GM19193 (cell line): ENCODE measurements at regions not wholly inside any gene's neighbourhood (a gene's known extent, or its start where the extent isn't known, plus 50 kb on each side); places are given as distances from the start of the nearest gene placed in this dataset.

Experiments
- POLR2A ChIP-seq: IDR thresholded peaks from 4 replicates; pipeline ENCODE4 v1.6.1; 2011; ENCODE audit not compliant: insufficient read depth, insufficient read length; ENCODE audit errors: extremely low read depth

DNA sequence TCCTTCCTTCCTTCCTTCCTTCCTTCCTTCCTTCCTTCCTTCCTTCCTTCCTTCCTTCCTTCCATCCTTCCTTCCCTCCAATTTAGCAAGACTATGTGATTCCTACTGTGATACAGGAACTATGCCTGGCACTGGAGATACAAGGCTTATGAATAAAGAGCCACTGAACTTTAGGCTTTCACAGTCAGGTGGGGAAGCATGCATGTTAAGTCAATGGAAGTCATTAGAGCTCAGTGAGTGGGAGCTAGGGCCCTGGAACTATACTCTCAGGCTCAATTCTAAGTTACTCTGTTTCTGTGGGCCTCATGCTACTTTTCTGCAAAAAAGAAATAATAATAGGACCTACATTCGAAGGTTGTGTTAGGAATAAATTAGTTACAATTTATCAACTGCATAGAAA lies 527.6 kb upstream of the ZEB2 start:
- no peak for TF ChIP-seq POLR2A

DNA sequence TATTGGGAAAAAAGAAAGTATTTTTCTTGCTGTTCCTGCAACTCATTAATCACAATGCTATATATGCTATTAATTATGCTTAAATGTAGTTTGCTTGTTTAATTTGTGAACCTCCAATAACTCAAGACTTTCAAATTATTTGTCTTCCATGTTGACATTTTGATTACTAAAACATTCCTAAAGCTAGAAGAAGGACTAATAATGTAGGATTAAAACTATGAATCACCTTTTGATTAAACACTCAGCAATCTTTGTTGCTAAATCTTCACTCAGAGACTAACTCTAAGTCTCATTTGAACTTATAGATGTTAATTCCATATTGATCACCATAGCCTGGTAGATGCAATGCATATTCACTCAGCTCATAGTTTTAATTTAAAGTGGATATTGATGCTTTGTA lies 524.6 kb upstream of the ZEB2 start:
- no peak for TF ChIP-seq POLR2A

DNA sequence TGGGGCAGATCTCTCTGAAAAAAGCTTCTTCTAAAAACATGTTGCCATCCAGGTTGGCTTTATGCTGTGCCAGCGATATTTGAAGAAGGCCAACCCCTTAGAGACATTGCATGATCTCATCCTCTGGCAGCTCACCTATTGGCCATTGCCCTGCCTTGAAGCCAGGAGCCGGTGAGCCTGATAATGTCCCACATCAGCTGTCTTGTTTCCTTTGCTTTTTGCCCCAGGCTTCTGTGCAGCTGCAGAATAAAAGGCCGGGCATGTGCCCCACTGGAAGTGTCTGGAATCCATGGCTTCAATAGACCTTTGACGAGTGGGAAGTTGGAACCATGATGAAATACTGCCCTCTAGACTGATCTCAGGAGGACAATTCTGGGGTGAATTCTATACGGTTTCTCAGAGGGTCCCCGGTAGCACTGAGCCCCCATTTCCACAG lies 523.5 kb upstream of the ZEB2 start:
- TF ChIP-seq POLR2A: no peak

DNA sequence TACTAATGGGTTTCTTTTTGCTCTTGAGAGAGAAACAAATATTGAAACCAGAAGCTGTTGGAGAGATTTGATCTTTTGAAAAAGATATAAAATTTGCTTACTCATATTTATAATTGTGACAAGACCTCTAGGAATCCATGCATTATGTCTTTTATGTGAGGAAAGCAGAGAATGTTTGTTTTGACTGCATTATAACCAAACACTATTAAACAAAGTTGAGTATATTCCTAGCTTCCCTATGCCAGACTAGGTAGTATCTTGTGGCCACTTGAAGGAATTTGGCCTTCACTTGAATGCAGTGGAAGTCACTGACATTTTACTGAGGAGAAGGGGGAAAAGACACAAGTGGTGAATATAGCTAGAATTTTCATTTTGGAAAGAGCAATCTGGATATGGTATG lies 521.8 kb upstream of the ZEB2 start:
- TF ChIP-seq POLR2A: no peak

DNA sequence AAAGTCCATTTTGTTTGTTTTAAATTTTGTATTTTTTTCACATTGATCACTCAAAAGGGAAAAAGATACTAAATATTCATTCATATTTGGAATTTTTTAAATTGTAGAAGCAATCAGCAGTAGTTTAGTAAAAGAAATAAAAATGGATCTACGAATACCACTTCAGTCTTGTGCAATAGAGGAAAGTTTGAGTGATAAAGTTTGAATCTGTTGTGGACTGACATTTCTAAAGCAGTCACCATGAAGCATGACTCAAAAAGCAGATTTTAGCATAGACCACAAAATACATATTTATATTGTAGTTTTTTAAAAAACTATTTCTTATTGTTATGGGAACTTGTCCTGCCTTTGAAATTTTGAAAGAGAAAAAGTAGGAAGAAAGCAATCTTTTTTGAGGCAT lies 520.5 kb upstream of the ZEB2 start:
- TF ChIP-seq POLR2A: no peak

DNA sequence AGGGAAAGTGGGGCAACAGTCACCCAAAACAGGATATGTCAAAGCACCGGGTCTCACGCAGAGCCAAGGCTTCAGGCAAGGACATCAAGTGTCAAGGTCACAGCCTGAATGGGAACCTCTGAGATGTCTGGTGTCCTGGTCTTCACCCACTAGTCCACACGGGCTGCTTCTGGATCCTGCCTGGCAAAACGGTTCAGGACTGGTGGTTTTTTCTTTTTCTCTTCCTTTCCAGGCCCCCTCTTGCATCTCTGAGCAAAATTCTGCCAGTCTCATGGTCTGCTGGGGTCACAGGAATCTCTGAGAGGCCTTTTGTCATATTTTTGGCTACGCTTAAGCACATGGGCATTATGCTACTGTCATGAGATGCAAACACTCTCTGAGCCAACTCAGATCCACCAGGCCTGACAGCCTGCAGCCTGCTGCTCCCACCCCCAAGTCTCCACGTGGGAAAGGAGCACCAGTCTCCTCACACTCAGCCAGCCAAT lies 518.2 kb upstream of the ZEB2 start:
- TF ChIP-seq POLR2A: no peak

DNA sequence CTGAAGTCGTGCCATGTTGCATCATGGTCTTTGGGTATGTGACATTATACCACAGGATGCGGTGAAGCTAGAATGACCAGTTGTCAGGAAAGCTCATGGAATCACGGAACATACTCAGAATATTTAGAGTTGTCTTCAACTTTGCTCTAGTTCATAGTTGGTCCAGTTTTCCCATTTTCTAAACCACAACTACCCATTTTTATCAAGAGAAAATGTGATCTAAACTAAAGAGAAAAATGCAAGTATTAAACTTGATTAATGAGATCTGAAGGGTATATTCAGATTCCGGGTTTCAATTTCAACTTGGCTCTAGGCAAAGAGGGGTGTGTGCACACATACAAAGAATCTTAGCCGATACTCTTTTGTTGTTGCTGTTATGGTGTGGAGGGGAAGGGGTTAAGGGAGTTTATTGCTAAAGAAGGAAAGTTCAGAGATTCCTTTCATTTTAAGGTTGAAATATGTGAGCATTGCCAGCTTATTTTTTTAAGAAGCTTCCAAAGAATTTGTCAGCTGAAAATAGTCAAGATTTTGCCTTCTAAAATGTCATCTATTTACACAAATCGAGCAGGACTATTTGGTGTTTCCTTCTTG lies 516.6 kb upstream of the ZEB2 start:
- no peak for TF ChIP-seq POLR2A

DNA sequence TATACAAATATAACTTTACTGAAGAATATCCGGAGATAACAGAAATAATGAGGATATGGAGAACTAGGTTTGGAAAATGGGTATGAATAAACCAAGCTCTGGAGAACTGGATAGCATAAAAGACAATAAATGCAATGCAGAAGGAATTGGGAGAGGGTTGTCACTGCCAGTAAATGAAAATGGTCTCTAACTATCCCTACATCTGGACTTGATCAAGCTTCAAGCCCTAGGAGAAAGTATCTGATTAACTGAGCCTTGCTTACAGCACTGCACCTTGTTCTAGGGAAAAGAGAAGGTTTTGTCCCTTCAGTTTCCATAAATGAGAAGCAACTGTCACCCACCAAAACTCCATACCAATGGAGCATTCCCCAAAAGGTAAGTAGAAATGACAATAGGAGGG lies 514.6 kb upstream of the ZEB2 start:
- no peak for TF ChIP-seq POLR2A

DNA sequence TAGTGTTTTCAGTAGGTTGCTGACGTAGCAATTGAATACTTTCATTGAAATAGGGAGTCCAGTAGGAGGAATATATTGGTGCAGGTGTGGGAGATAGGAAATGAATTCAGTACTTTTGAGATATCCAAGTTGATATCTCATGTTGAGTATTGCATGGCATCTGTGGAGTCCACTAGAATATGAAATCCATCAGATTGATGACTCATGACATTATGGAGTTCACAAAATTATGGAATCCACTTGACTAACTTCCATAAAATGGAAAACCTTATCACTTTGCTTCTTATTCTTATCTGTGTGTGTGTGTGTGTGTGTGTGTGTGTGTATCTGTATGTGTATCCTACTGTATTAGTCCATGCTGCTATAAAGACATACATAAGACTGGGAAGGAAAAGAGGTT lies 513.5 kb upstream of the ZEB2 start:
- TF ChIP-seq POLR2A: no peak

DNA sequence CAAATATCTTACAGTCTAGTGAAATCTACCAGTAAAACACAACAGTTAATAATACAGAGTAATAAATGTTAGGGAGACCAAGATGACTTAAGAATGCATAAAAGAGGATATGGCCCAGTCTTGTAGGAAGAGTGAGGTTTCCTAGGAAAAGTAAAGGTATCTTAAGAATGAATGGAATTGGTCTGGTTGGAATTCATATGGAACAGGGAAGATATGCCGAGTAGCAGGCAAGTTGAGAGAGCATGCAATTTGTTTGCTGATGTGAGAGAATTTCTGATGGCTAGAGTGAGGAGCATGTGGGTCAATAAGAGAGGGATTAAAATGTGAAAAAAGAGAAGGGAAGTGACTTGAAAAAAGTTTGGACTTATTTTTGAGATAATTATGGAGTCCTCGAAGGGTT lies 512.9 kb upstream of the ZEB2 start:
- no peak for TF ChIP-seq POLR2A

DNA sequence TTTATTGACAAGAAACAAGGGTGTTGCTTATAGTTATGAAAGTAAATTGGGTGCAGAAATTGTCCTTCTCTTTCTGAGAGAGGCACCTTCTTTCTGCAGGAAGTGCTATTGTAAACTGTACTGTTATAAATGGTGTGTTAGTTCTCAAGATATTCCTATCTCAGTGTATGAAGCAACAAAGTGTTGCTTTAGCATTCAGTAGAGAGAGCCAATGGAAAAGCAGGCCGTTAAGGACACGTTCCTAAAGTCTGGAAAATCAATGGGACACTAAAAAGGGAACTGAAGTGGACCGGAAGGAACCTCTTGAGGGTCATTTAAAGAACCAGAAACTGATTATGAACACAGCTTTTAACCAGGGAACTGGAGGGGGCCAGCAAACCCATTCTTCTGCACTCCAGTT lies 510.0 kb upstream of the ZEB2 start:
- no peak for TF ChIP-seq POLR2A

DNA sequence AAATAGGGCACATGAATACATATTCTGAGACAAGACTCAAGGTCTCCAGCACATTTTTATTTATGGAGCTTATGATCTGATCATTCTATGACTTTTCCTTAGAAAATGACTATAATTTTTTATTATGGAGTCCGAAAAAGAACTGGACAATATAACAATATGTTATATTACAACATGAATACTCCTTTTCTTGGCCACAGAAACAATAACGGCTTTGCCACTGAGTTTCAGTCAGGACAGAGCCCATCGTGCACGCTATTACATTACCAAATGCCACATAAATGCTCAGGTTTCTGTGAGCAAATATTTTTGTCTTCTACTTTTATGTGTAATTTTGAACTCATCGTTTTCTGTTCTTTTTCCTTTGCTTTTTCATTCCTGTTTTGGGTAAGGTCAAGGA lies 509.2 kb upstream of the ZEB2 start:
- no peak for TF ChIP-seq POLR2A

DNA sequence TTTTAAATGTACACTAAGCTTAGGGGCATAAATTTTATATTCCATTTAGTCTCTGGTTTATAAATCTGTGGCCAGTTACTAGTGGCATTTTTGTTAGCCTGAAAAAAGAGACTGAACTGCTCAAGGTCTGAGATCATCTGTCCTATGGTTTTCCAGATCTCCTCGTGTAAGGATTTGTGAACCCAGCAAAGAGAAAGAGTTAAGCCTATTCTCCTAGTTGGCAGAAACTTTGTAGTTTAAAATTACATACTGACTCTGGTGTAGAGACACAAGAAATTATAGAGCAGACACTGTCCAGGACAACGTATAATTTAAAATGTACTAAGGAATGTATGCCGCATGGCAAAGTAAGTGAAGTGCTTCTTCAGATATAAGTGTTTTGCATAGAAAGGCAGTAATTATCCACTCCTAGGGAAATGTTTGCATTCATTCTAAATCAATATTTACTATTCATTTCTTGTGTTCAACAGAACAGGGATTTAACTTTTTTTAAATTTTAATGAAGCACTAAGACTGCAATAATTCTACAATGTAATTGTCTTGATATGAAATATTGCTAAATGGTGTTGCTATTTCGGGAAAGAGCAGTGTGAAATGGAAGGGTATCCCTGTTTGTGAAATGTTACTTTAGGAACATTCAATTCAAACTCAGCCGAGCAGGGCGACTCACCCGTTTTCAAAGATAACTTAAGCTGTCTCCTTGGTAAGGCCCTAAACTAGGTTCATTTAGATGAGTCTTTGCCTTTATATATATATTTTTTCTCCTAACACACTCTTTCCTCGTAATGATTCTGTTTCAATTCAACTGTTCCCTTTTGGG lies 508.4 kb upstream of the ZEB2 start:
- no peak for TF ChIP-seq POLR2A

DNA sequence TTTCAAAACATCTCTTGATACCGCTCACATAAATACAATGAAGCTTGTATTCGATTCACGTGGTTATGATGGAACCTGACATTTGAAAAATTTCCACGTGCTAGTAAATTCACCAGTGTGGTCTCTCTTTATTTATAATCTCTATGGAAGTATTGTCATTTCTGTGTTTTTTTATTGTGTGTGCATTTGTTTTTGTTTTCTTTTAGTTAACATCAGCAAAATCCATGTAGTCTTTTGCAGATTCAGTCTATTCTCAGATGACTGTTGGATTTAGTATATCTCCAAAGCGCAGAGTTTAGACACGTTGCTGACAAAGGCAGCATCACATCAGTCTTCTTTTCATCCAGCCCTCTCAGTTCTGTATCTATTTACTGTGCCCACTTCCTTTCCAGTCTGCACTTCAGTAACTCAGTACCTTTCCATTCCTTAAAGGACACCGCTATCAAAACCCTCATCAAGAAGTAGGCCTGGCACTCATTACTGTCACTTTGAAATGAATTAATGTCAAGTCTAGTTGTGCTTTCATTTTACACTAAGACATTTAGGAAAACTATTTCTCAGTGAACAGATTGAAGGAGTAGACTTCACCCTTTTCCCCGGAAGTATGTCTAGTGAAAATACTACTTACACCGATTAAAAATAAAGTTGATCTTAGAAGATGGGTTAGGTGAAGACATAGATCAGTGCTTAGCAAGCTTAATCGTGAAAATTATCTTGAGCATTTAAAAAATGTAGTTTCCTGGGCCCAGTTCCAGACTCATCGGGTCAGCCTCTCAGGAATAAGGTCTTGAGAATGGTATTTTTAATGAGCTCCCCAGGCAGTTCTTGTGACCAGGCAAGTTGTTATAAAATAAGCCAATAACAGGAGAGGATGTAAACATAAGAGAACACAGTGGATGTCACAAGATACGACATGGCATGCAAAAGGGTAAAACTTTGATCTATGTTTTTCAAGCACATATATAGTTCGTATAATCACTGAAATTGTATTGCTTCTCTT lies 506.8 kb upstream of the ZEB2 start:
- no peak for TF ChIP-seq POLR2A

DNA sequence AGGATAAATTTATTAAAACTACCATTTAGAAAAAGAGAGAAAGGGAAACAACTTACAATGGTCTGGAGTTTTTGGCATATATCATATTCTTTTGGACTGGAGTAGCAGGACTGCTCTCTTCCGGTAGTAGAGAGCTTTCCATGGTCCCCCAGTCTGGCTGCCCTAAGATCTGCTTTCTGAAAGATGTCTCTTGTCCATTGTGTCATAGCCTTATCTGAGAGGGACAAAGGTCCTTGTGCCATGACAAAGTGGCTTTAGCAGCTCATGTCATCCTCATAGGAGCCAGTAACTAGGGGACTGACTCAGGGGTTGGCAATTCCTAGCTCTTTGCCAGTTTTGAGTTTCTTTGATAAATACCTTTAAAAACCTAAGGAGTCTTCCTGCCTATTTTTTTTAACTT lies 505.5 kb upstream of the ZEB2 start:
- TF ChIP-seq POLR2A: no peak
